Pancreas (tissue), 10 donors: ENCODE measurements at regions not wholly inside any gene's neighbourhood (a gene's known extent, or its start where the extent isn't known, plus 50 kb on each side); places are given as distances from the start of the nearest gene placed in this dataset.
A peak's percentile ranks its signal among the peaks of the same experiment; 100 is the strongest.

ENCODE experiments used
- ATAC-seq, 4 donors: fragments of 200-7000 bp; cut with Tn5 transposase; one replicate each; pipeline versions ENCODE4 v1.8.0 to v1.9.1; 2020; ENCODE audit warnings: mild to moderate bottlenecking in 4 of 4, moderate library complexity in 4 of 4
- DNase-seq, 6 donors: peaks; one replicate each; pipeline ENCODE4 v3.0.0-alpha.2; 2020
- FAIRE-seq: peaks from 2 replicates; lab custom pipeline; 2012; peaks lifted over from hg19 to GRCh38; lab: Jason Lieb, UNC
- H3K27ac ChIP-seq, 4 donors: fragments of 200-600 bp; sonication (generic); 1 replicate in 3 of 4; 2 replicates in 1 of 4; pipeline versions ENCODE4 v1.5.0 to v1.8.0; 2020
- H3K27me3 ChIP-seq, 4 donors: fragments of 200-600 bp; one replicate each; pipeline ENCODE4 v1.8.0; 2021
- H3K36me3 ChIP-seq, 3 donors: fragments of 200-600 bp; sonication (generic) in 1 of 3; one replicate each; pipeline versions ENCODE4 v1.5.0 to v1.8.0; 2020 to 2021
- H3K4me1 ChIP-seq, 3 donors: fragments of 200-600 bp; one replicate each; pipeline ENCODE4 v1.8.0; 2021
- H3K4me3 ChIP-seq, 4 donors: fragments of 200-600 bp; sonication (generic) in 2 of 4; one replicate each; pipeline versions ENCODE4 v1.5.0 to v1.8.0; 2020 to 2021
- H3K9me3 ChIP-seq, 4 donors: fragments of 200-600 bp; one replicate each; pipeline ENCODE4 v1.8.0; 2021
- WGBS, 2 donors: extraction: QIAGEN DNeasy Blood & Tissue Kit; methylation state at CpG; one replicate each; pipeline ENCODE4 v1.1.7; 2013; 5-methylcytosine and 5-hydroxymethylcytosine counted together
- intact Hi-C, 3 donors: fragments of 100-400 bp; cut with DNase I; formaldehyde crosslinking; loops; one replicate each; pipeline versions ENCODE4 v1.11.1 to v1.14.2; 2022
- TF ChIP-seq, protein P1 (sequence below), 4 donors: fragments of 200-600 bp; sonication (generic) in 3 of 4; IDR thresholded peaks; one replicate each; pipeline versions ENCODE4 v1.5.0 to v1.8.0; 2021; ENCODE audit warnings: antibody characterized with exemption in 4 of 4
- donor health status: healthy with polysubstance abuse.
- donor health status: DM: no; HTN: no; CAD: no; lungs with moderate emphysema.
- donor health status: DM: no; HTN: no; CAD: no.
- donor health status: control.
- donor health status: control.
- donor health status: Bipolar disorder and iron deficiency.
- donor health status: DM: yes; HTN: yes; CAD: no.
- donor health status: DM: no; HTN: no; CAD: no.
- donor health status: DM: no; HTN: no; CAD: no.
- donor health status: DM: yes; HTN: yes; CAD: no.

DNA sequence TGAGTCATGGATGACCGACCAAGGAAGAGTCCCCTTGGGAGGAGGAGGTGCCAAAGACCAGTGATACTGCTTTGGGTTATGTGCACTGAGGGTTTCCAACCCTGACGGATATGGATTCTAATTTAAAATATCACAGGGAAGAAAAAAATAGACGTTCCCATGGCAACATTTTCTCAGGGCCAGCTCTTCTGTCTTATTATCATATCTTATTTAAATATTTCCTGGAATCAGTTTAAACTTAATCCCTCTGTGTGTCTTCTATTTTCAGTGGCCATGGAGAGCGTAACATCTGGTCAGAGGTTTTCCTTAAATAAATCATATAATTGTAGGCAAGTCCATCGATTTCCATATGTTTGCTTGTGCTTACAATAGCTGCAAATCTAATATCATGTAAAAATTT, 205.4 kb upstream of the FMN2 start:
- WGBS, 2 donors: 76 to 80% methylated on average over 5 of the region's 5 CpGs
- no peaks in the 10 kb centered on the region for H3K9me3 ChIP-seq
- TF ChIP-seq, protein P1, sequence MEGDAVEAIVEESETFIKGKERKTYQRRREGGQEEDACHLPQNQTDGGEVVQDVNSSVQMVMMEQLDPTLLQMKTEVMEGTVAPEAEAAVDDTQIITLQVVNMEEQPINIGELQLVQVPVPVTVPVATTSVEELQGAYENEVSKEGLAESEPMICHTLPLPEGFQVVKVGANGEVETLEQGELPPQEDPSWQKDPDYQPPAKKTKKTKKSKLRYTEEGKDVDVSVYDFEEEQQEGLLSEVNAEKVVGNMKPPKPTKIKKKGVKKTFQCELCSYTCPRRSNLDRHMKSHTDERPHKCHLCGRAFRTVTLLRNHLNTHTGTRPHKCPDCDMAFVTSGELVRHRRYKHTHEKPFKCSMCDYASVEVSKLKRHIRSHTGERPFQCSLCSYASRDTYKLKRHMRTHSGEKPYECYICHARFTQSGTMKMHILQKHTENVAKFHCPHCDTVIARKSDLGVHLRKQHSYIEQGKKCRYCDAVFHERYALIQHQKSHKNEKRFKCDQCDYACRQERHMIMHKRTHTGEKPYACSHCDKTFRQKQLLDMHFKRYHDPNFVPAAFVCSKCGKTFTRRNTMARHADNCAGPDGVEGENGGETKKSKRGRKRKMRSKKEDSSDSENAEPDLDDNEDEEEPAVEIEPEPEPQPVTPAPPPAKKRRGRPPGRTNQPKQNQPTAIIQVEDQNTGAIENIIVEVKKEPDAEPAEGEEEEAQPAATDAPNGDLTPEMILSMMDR (IDR thresholded peaks at IDR 0.05): no peak
- intact Hi-C loops: no loop called here
- H3K27me3 ChIP-seq: no peaks in the 10 kb centered on the region
- H3K27ac ChIP-seq: no peak overlapping the region
- no peak for DNase-seq
- ATAC-seq: no peak
- H3K4me1 ChIP-seq: no peaks in the 10 kb centered on the region
- FAIRE-seq: no peak
- H3K36me3 ChIP-seq: no peaks in the 10 kb centered on the region
- H3K4me3 ChIP-seq: no peak overlapping the region

DNA sequence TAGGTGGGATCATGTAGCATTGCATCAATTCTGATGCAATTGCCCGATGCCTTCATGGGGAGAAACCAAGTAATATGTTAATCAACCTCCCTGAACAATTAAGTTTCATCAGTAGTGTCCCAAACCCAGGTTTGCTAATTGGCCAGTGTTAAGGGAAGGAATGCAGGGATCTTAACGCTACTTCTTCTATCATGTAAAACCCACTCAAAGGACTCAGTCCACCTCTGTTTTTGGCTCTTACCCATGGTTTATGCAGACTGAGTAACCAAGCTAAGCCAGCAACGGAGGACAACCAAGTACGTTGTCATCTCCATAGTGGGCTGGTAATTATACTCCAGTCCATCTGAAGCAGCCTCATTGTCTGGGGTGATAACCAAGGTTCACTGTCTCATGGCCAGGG, 203.0 kb upstream of the FMN2 start:
- no peak overlapping the region for H3K27ac ChIP-seq
- H3K36me3 ChIP-seq: no peaks in the 10 kb centered on the region
- FAIRE-seq (no peak), DNase-seq (no peak), ATAC-seq (no peak)
- H3K27me3 ChIP-seq: no peaks in the 10 kb centered on the region
- TF ChIP-seq, protein P1 (IDR thresholded peaks at IDR 0.05): no peak
- intact Hi-C loops: no loop called here
- H3K4me1 ChIP-seq: peaks cover 0 to 8% (median 7%) of the 10 kb centered on the region in 3 donors
- H3K4me3 ChIP-seq: no peak overlapping the region
- 88 to 90% methylated on average over 4 of the region's 4 CpGs for WGBS, 2 donors
- H3K9me3 ChIP-seq: no peaks in the 10 kb centered on the region

DNA sequence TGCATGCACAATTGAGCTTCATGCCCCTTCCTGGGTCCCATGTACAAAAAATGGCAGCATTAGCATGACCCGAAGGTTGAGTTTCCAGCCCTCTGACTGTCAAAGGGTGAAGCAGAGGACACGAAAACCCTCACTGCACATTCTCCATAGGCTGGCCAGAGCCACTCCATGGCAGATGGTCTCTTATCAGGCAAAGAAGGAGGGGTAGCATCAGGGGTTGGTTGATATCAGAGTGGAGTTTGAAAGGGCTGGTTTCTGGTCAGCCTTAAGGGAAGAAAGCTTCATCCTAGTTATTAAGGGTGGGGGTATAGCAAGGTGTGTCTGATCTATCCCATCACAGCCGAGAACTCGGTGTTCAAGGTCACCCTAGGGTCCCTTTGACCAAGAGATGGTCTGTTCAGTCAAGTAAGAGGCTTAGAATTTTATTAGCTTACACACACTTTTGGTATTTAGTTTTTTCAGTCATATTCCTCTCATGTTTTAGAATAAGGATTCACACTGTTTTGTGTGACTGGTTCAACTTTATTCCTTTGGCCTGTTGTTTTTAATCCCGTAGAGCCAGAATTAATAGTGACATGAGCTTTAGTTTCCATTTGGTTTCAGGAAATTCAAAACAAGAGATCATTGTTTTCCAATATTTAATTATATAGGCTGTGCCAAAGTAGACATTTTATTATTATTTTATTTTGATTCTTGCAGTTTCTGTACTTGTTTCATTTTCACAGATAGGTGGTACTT, 199.9 kb upstream of the FMN2 start:
- TF ChIP-seq, protein P1 (IDR thresholded peaks at IDR 0.05): no peak
- intact Hi-C loops: loop anchor here in 1 of 3 donors (10.0 kb wide), 1 partner anchor 487 kb away; no protein-coding TSS in a partner anchor

DNA sequence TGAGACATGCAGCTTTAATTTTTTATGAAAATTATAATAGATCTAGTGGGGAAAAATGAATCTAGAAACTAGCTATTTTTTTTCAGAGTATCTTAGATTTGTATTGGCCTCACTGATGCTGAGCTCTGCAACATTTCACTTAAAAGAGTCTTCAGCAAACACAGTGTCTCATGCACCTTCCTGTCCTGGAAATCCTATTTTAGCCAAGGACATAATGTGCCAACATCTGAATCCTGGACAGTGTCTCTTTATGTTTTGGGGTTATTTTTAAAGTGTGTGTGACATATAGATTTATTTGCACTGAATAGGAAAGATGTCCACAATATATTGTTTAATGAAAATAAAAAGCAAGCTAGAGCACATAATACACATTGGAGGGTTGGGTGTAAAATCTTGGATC, 199.1 kb upstream of the FMN2 start:
- FAIRE-seq: no peak
- no peaks in the 10 kb centered on the region for H3K9me3 ChIP-seq
- H3K4me3 ChIP-seq: no peak overlapping the region
- TF ChIP-seq, protein P1 (IDR thresholded peaks at IDR 0.05): no peak
- H3K36me3 ChIP-seq: no peaks in the 10 kb centered on the region
- ATAC-seq: no peak
- intact Hi-C loops: loop anchor here in 1 of 3 donors (10.0 kb wide), 1 partner anchor 488 kb away; no protein-coding TSS in a partner anchor
- no peak for DNase-seq
- no peaks in the 10 kb centered on the region for H3K27me3 ChIP-seq
- H3K4me1 ChIP-seq: peaks cover 7 to 17% (median 15%) of the 10 kb centered on the region in 3 donors
- H3K27ac ChIP-seq: no peak overlapping the region

More for the DNA sequence above, 199.9 kb upstream of the FMN2 start:
- FAIRE-seq (peak; percentile 49), ATAC-seq (no peak), DNase-seq (no peak)
- H3K27ac ChIP-seq: no peak overlapping the region
- 67 to 78% methylated on average over 5 of the region's 5 CpGs for WGBS, 2 donors
- no peak overlapping the region for H3K4me3 ChIP-seq
- no peaks in the 10 kb centered on the region for H3K27me3 ChIP-seq
- peaks cover 0 to 11% (median 7%) of the 10 kb centered on the region in 3 donors for H3K4me1 ChIP-seq
- H3K36me3 ChIP-seq: no peaks in the 10 kb centered on the region
- no peaks in the 10 kb centered on the region for H3K9me3 ChIP-seq
